Keratinocyte (primary cell): ENCODE measurements at regions not wholly inside any gene's neighbourhood (a gene's known extent, or its start where the extent isn't known, plus 50 kb on each side); places are given as distances from the start of the nearest gene placed in this dataset.

Source experiments
- DNase-seq: peaks from one replicate; pipeline ENCODE4 v3.0.0-alpha.2; 2011; ENCODE audit warnings: low read depth, missing footprints, low spot score
- FAIRE-seq: peaks from 2 replicates; lab custom pipeline; 2011; peaks lifted over from hg19 to GRCh38; lab: Jason Lieb, UNC
- H2AFZ ChIP-seq: 2 replicates; pipeline ENCODE4 v1.6.0; 2012; ENCODE audit warnings: low read length, control low read depth, inconsistent platforms; ENCODE audit not compliant: control insufficient read depth
- H3K27ac ChIP-seq: 2 replicates; pipeline ENCODE4 v1.5.1; 2011; ENCODE audit warnings: low read length; ENCODE audit not compliant: control insufficient read depth, insufficient read depth
- H3K27me3 ChIP-seq: 3 replicates; pipeline ENCODE4 v1.6.0; 2011; ENCODE audit warnings: low read length; ENCODE audit not compliant: control insufficient read depth, insufficient read depth; ENCODE audit errors: extremely low read depth
- H3K36me3 ChIP-seq, 2 experiments: 2 replicates in 1 of 2; 3 replicates in 1 of 2; pipeline ENCODE4 v1.5.1; 2011; ENCODE audit warnings: low read length in 2 of 2, mild to moderate bottlenecking in 1 of 2; ENCODE audit not compliant: control insufficient read depth in 2 of 2, insufficient read depth in 2 of 2; ENCODE audit errors: extremely low read depth in 1 of 2
- H3K4me1 ChIP-seq: 3 replicates; pipeline ENCODE4 v1.5.1; 2011; ENCODE audit warnings: low read length; ENCODE audit not compliant: control insufficient read depth, insufficient read depth; ENCODE audit errors: extremely low read depth
- H3K4me2 ChIP-seq: 3 replicates; pipeline ENCODE4 v1.6.0; 2011; ENCODE audit warnings: low read depth, low read length; ENCODE audit not compliant: control insufficient read depth, insufficient read depth; ENCODE audit errors: extremely low read depth
- H3K4me3 ChIP-seq, 3 experiments: fragments of 200-600 bp in 1 of 3; sonication (generic) in 1 of 3; 2 replicates in 2 of 3; 3 replicates in 1 of 3; pipeline ENCODE4 v1.5.1; 2011 to 2016; ENCODE audit warnings: low read length in 3 of 3, mild to moderate bottlenecking in 3 of 3, control low read depth in 2 of 3, inconsistent platforms in 1 of 3, low read depth in 1 of 3, mixed read lengths in 1 of 3, mixed run types in 1 of 3, moderate library complexity in 1 of 3; ENCODE audit not compliant: control insufficient read depth in 2 of 3, insufficient read depth in 2 of 3; ENCODE audit errors: extremely low read depth in 1 of 3
- H3K79me2 ChIP-seq: 2 replicates; pipeline ENCODE4 v1.6.0; 2012; ENCODE audit warnings: low read length; ENCODE audit not compliant: control insufficient read depth, insufficient read depth
- H3K9ac ChIP-seq: 3 replicates; pipeline ENCODE4 v1.6.0; 2011; ENCODE audit warnings: low read length; ENCODE audit not compliant: control insufficient read depth, insufficient read depth; ENCODE audit errors: extremely low read depth
- H3K9me1 ChIP-seq: 3 replicates; pipeline ENCODE4 v1.6.0; 2011; ENCODE audit warnings: low read length; ENCODE audit not compliant: control insufficient read depth, insufficient read depth; ENCODE audit errors: extremely low read depth
- H3K9me3 ChIP-seq: 2 replicates; pipeline ENCODE4 v1.5.1; 2012; ENCODE audit warnings: low read depth, low read length; ENCODE audit not compliant: control insufficient read depth
- H4K20me1 ChIP-seq: 3 replicates; pipeline ENCODE4 v1.6.0; 2011; ENCODE audit warnings: low read length; ENCODE audit not compliant: control insufficient read depth, insufficient read depth; ENCODE audit errors: extremely low read depth
- EZH2 ChIP-seq: IDR thresholded peaks from one replicate; pipeline ENCODE4 v1.6.1; 2012; ENCODE audit warnings: inconsistent platforms, mild to moderate bottlenecking, low read length, moderate library complexity
- dilution Hi-C: fragments of 300-500 bp; cut with MboI; formaldehyde crosslinking; loops from one replicate; pipeline ENCODE4 v1.7.0; 2020; ENCODE audit warnings: low sequenced_read_pairs; ENCODE audit not compliant: extremely low pct_ligation_motif_present
- TF ChIP-seq, protein P1 (sequence below), 3 experiments: IDR thresholded peaks in 1 of 3; conservative IDR thresholded peaks in 1 of 3; optimal IDR thresholded peaks in 1 of 3; 2 replicates in 2 of 3; 3 replicates in 1 of 3; pipeline versions ENCODE3 to v1.5.1; 2011; ENCODE audit warnings: low read length in 3 of 3, mild to moderate bottlenecking in 3 of 3, moderate library complexity in 2 of 3, control low read depth in 1 of 3, inconsistent platforms in 1 of 3; ENCODE audit not compliant: insufficient read depth in 2 of 3; ENCODE audit errors: extremely low read depth in 1 of 3

GRCh38 chr6:78611102-78611620, 256.2 kb upstream of the IRAK1BP1 start:
- H3K27me3 ChIP-seq = no peaks in the 10 kb centered on the region
- H3K9me1 ChIP-seq = no peaks in the 10 kb centered on the region
- H2AFZ ChIP-seq = no peak overlapping the region
- H3K27ac ChIP-seq = no peak overlapping the region
- no peak overlapping the region for H3K9ac ChIP-seq
- H3K4me3 ChIP-seq = no peak overlapping the region
- TF ChIP-seq EZH2 = no peak
- TF ChIP-seq, protein P1, sequence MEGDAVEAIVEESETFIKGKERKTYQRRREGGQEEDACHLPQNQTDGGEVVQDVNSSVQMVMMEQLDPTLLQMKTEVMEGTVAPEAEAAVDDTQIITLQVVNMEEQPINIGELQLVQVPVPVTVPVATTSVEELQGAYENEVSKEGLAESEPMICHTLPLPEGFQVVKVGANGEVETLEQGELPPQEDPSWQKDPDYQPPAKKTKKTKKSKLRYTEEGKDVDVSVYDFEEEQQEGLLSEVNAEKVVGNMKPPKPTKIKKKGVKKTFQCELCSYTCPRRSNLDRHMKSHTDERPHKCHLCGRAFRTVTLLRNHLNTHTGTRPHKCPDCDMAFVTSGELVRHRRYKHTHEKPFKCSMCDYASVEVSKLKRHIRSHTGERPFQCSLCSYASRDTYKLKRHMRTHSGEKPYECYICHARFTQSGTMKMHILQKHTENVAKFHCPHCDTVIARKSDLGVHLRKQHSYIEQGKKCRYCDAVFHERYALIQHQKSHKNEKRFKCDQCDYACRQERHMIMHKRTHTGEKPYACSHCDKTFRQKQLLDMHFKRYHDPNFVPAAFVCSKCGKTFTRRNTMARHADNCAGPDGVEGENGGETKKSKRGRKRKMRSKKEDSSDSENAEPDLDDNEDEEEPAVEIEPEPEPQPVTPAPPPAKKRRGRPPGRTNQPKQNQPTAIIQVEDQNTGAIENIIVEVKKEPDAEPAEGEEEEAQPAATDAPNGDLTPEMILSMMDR (optimal IDR thresholded peaks at IDR 0.05 in 1 of 3, IDR thresholded peaks at IDR 0.05 in 1 of 3, conservative IDR thresholded peaks at IDR 0.05 in 1 of 3; ENCODE audit: extremely low read depth in 1 of 3, insufficient read depth in 2 of 3, low read length in 3 of 3) = no peak
- dilution Hi-C loops = no loop called here
- H3K4me1 ChIP-seq = peaks cover 27% of the 10 kb centered on the region
- FAIRE-seq (no peak), DNase-seq (no peak)
- no peaks in the 10 kb centered on the region for H3K9me3 ChIP-seq
- no peak overlapping the region for H3K4me2 ChIP-seq
- H3K36me3 ChIP-seq = no peaks in the 10 kb centered on the region
- H3K79me2 ChIP-seq = no peaks in the 10 kb centered on the region
- H4K20me1 ChIP-seq = no peaks in the 10 kb centered on the region

GRCh38 chr6:78611886-78612480, 255.4 kb upstream of the IRAK1BP1 start:
- dilution Hi-C loops = no loop called here
- Histone ChIP-seq H3K4me1 (peaks cover 20% of the 10 kb centered on the region), H3K9me1 (no peaks in the 10 kb centered on the region), H3K36me3 (no peaks in the 10 kb centered on the region), H3K79me2 (no peaks in the 10 kb centered on the region), H3K4me2 (no peak overlapping the region), H4K20me1 (no peaks in the 10 kb centered on the region), H2AFZ (no peak overlapping the region), H3K9ac (no peak overlapping the region), H3K9me3 (no peaks in the 10 kb centered on the region), H3K27ac (no peak overlapping the region), H3K4me3 (no peak overlapping the region), H3K27me3 (no peaks in the 10 kb centered on the region)
- no peak for DNase-seq
- FAIRE-seq = no peak
- TF ChIP-seq EZH2 = no peak
- TF ChIP-seq, protein P1 (optimal IDR thresholded peaks at IDR 0.05 in 1 of 3, IDR thresholded peaks at IDR 0.05 in 1 of 3, conservative IDR thresholded peaks at IDR 0.05 in 1 of 3; ENCODE audit: extremely low read depth in 1 of 3, insufficient read depth in 2 of 3, low read length in 3 of 3) = peak in 2 of 3 experiments; percentile 37 to 40
